ENCODE measurements at regions not wholly inside any gene's neighbourhood (a gene's known extent, or its start where the extent isn't known, plus 50 kb on each side); places are given as distances from the start of the nearest gene placed in this dataset.

DNA sequence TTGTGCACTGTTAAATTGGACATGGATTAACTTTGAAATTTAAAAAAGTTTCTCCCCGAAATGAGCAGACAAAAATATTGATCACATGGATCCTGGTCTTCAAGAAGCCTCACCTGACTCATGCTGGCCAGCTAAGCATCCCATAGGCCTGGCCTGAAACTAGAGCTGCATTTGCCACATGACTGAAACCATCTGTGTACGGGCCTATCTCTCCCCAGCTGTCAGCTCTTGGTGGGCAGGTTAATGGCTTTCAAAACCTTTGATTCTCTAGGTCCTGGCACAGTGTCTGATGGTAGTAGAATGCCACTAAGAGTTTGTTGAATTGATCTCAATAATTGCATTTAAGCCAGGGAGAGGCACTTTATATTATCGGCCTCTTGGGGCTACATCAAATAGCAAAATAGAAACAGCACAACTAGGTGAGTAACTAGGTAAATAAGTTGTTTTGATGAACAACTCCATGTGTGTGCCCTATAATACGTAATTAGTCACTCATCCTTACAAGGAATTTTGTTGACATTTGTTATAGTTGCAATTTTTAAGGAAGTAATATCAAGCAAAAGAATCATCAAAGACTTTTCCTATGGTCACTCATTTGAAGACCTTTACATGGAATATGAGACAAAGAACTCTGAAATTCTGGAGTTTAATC lies 251.1 kb downstream of the SP3 start (continued):
- TF ChIP-seq, protein P1, sequence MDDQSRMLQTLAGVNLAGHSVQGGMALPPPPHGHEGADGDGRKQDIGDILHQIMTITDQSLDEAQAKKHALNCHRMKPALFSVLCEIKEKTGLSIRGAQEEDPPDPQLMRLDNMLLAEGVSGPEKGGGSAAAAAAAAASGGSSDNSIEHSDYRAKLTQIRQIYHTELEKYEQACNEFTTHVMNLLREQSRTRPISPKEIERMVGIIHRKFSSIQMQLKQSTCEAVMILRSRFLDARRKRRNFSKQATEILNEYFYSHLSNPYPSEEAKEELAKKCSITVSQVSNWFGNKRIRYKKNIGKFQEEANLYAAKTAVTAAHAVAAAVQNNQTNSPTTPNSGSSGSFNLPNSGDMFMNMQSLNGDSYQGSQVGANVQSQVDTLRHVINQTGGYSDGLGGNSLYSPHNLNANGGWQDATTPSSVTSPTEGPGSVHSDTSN (IDR thresholded peaks at IDR 0.05), result no peak
- TF ChIP-seq CBX2 (IDR thresholded peaks at IDR 0.05; ENCODE audit: borderline replicate concordance, low read depth) (no peak), ZC3H11A (IDR thresholded peaks at IDR 0.05) (no peak), MAFK (IDR thresholded peaks at IDR 0.05; ENCODE audit: partially characterized antibody) (no peak), HOXA7 (CRISPR knock-in tag; IDR thresholded peaks at IDR 0.05) (no peak), EHMT2 (IDR thresholded peaks at IDR 0.05; ENCODE audit: low read depth) (no peak), CHD2 (IDR thresholded peaks at IDR 0.05; ENCODE audit: low read length, partially characterized antibody) (no peak), FOSB (CRISPR knock-in tag; IDR thresholded peaks at IDR 0.05) (no peak), JUN (IDR thresholded peaks at IDR 0.05) (no peak)
- TF ChIP-seq, protein P2, sequence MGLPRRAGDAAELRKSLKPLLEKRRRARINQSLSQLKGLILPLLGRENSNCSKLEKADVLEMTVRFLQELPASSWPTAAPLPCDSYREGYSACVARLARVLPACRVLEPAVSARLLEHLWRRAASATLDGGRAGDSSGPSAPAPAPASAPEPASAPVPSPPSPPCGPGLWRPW (IDR thresholded peaks at IDR 0.05), result no peak
- TF ChIP-seq, protein P3, sequence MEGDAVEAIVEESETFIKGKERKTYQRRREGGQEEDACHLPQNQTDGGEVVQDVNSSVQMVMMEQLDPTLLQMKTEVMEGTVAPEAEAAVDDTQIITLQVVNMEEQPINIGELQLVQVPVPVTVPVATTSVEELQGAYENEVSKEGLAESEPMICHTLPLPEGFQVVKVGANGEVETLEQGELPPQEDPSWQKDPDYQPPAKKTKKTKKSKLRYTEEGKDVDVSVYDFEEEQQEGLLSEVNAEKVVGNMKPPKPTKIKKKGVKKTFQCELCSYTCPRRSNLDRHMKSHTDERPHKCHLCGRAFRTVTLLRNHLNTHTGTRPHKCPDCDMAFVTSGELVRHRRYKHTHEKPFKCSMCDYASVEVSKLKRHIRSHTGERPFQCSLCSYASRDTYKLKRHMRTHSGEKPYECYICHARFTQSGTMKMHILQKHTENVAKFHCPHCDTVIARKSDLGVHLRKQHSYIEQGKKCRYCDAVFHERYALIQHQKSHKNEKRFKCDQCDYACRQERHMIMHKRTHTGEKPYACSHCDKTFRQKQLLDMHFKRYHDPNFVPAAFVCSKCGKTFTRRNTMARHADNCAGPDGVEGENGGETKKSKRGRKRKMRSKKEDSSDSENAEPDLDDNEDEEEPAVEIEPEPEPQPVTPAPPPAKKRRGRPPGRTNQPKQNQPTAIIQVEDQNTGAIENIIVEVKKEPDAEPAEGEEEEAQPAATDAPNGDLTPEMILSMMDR (IDR thresholded peaks at IDR 0.05), result no peak

DNA sequence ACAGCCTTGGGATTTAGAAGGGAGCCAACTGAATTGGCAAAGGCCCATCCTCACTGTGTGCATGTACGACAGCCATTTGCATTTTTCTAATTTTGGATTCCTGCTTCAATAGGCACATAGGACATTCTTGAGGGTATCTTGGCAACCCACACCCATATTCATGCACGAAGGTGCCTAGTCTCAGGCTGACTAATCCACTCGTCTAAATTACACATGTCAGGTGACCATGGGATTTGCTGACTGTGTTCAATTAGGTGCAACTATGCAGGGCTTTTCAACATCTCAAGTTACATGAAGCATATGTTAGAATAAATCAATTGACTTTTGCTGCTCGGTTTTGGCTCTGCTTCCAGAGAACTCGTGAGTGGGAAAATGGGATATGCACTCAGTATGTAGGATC lies 249.7 kb downstream of the SP3 start:
- FAIRE-seq, result no peak
- H3K4me1 ChIP-seq, result peaks cover 6% of the 10 kb centered on the region; the same call in 2 of the 3 replicates
- WGBS (ENCODE audit: missing lambda C conversion rate), result 76% methylated on average over 5 of the region's 5 CpGs
- H3K9me3 ChIP-seq, result no peaks in the 10 kb centered on the region
- peak; percentile 68 for TF ChIP-seq MAFK (IDR thresholded peaks at IDR 0.05; ENCODE audit: partially characterized antibody)
- no peak for TF ChIP-seq ZC3H11A (IDR thresholded peaks at IDR 0.05)
- no peak for DNase-seq (ENCODE audit: low read depth in 1 of 2, low spot score in 1 of 2)
- H3K27ac ChIP-seq, result no peak overlapping the region
- ChIA-PET POLR2A (no interaction called here), CTCF (interaction anchor here (0.6 to 0.7 kb wide), 3 partner anchors 10 to 85 kb away, joined by 3 read pairs; no protein-coding TSS in a partner anchor)
- H3K4me2 ChIP-seq, result no peak overlapping the region
- ATAC-seq, result no peak
- no peak overlapping the region for H3K4me3 ChIP-seq

DNA sequence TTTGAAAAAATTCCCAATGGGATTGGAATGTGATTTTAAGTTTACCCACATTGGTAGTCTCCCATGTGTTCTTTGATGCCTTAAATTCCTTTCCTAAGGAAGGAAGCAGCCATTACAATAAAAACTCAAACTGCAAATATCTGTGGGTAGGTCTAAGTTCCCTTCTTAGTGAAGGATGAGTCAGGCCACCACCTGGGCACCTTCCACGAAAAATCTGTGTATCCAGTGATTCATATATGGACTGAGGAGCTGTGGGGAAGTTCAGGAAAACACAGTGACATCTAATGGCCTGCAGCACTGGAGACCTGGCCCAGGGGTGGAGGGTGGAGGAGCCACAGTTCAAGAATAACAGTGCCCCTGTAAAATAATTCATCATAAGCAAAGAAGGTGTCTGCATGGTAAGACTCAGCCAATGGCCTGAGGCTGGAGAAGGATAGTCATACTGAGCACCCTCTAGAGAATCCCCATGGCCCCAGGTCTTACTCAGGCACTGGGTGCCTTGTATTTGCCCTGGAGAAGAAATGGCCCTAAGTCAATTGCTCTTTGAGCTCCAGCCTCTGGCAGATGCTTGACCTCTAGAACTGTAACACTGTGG lies 248.6 kb downstream of the SP3 start:
- ATAC-seq (no peak), DNase-seq (ENCODE audit: low read depth in 1 of 2, low spot score in 1 of 2) (peak; percentile 6 to 19), FAIRE-seq (no peak)

More for the DNA sequence above, 248.6 kb downstream of the SP3 start:
- 0% methylated on average over 1 of the region's 1 CpG for WGBS (ENCODE audit: missing lambda C conversion rate)
- Histone ChIP-seq H3K4me2 (no peak overlapping the region), H3K9me3 (no peaks in the 10 kb centered on the region), H3K4me3 (no peak overlapping the region), H3K27ac (no peak overlapping the region), H3K4me1 (peaks cover 6% of the 10 kb centered on the region; the same call in 2 of the 3 replicates)
- ChIA-PET POLR2A (no interaction called here), CTCF (interaction anchor here (0.8 to 1.6 kb wide), 2 partner anchors 10 to 148 kb away, joined by 3 to 4 read pairs; no protein-coding TSS in a partner anchor)
- TF ChIP-seq TFCP2L1 (CRISPR knock-in tag; IDR thresholded peaks at IDR 0.05) (no peak), FOSB (CRISPR knock-in tag; IDR thresholded peaks at IDR 0.05) (no peak), RNF2 (IDR thresholded peaks at IDR 0.05; ENCODE audit: borderline replicate concordance, low read depth) (no peak), MAFK (IDR thresholded peaks at IDR 0.05; ENCODE audit: partially characterized antibody) (no peak), FOSL2 (IDR thresholded peaks at IDR 0.05) (no peak), FOSL2 (CRISPR knock-in tag; IDR thresholded peaks at IDR 0.05) (no peak), EP300 (IDR thresholded peaks at IDR 0.05) (no peak), RARB (CRISPR knock-in tag; IDR thresholded peaks at IDR 0.05) (no peak)
- TF ChIP-seq, protein P4, sequence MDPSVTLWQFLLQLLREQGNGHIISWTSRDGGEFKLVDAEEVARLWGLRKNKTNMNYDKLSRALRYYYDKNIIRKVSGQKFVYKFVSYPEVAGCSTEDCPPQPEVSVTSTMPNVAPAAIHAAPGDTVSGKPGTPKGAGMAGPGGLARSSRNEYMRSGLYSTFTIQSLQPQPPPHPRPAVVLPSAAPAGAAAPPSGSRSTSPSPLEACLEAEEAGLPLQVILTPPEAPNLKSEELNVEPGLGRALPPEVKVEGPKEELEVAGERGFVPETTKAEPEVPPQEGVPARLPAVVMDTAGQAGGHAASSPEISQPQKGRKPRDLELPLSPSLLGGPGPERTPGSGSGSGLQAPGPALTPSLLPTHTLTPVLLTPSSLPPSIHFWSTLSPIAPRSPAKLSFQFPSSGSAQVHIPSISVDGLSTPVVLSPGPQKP (IDR thresholded peaks at IDR 0.05; ENCODE audit: low read depth, low read length), result no peak
- TF ChIP-seq, protein P5, sequence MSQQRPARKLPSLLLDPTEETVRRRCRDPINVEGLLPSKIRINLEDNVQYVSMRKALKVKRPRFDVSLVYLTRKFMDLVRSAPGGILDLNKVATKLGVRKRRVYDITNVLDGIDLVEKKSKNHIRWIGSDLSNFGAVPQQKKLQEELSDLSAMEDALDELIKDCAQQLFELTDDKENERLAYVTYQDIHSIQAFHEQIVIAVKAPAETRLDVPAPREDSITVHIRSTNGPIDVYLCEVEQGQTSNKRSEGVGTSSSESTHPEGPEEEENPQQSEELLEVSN (IDR thresholded peaks at IDR 0.05; ENCODE audit: borderline replicate concordance, low read depth), result no peak

Measured in A549 (cell line).